D341Med (cell line): ENCODE measurements at regions not wholly inside any gene's neighbourhood (a gene's known extent, or its start where the extent isn't known, plus 50 kb on each side); places are given as distances from the start of the nearest gene placed in this dataset.
"Not testable (repeated sequence)": the region's sequence is repeated elsewhere in the genome, so short reads cannot be mapped to it uniquely, and the experiment has no call there.

Experiments used
- DNase-seq: peaks from one replicate; pipeline ENCODE4 v3.0.0; 2012; ENCODE audit warnings: low spot score

DNA sequence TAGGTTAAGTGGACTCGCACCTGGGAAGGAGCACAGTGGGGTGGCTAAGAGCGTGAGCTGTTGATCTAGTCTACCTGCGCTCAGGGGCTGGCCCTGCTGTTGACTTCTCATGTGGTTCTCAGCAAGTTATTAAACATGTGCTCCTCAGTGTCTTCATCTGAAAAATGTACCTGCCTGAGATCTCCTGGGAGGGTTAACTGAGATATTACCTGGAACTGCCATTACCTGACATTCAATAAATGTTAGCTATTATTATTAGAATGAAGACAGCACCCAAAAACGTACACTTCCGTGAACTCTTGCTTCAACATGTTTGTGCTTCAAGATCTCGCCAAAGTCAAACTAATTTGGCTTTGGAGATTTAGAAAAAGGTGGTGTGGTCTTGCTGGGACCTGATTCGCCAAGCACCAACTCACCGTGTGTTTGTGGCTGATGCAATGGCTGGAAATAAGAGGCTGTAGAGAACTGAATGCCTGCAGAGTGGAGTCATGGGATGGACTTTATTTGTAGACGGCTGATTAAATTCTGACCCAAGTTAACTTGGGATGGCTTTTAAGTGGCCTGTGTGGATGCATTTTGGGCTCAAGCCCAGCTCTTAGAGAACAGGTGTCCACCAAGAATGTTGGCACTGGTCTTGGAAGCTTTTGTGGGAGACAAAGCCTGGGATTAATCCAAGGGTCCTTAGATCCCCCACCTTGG lies 692.9 kb downstream of the QKI start:
- no peak for DNase-seq

- peak; percentile 57 for DNase-seq
These were observed 691.8 kb downstream of the QKI start for GRCh38 chr6:164106345-164106769.

- no peak for DNase-seq
These were observed 691.2 kb downstream of the QKI start for GRCh38 chr6:164105705-164106104.

DNA sequence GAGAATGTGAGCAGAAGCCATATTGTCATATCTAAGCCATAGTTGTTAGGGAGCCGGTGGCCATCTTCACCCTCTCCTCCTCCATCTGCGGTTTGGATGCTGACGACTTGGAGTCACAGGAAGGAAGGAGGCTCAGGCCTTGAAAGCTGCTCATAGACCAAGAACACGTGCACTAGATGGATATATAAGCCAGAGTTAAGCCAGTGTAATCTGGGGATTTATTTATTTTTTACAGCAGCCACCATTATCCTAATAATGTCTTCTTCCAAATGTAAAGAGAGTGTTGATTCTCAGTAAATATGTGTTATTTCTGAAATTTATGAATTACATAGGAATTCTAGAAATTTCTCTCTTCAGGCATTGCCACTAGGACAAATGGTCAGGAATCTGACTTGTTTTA lies 689.9 kb downstream of the QKI start:
- DNase-seq = no peak

DNA sequence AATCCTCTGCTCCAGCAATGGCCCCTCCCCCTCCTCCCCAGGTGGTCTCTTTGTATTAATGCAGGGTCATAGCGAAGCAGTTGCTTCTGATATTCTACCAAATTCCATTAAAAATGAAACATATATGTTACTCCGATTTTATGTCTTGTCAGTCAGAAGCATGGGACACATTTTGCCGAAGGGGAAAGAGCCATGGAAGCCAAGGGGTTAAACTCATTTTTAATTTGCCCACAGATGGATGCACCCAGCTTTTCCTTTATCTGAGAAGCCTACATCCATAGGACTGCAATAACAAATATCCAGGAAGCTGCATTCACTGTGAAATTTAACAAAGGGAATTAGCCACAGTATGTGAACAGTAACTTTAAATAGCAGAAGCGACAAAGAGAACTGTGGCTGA lies 688.2 kb downstream of the QKI start:
- DNase-seq = no peak

GRCh38 chr6:164101859-164102258 lies 687.3 kb downstream of the QKI start:
- DNase-seq = no peak

- no peak for DNase-seq
These were observed 684.8 kb downstream of the QKI start for GRCh38 chr6:164099269-164099865.

GRCh38 chr6:164098857-164099267 lies 684.3 kb downstream of the QKI start:
- DNase-seq = no peak

- no peak for DNase-seq
These were observed 683.3 kb downstream of the QKI start for GRCh38 chr6:164097551-164098398.

- DNase-seq = no peak
These were observed 682.5 kb downstream of the QKI start for GRCh38 chr6:164097056-164097455.

- DNase-seq = no peak
These were observed 680.5 kb downstream of the QKI start for GRCh38 chr6:164095056-164095455.

GRCh38 chr6:164087870-164088269 lies 673.4 kb downstream of the QKI start:
- no peak for DNase-seq

- no peak for DNase-seq
These were observed 672.7 kb downstream of the QKI start for GRCh38 chr6:164087211-164087610.

DNA sequence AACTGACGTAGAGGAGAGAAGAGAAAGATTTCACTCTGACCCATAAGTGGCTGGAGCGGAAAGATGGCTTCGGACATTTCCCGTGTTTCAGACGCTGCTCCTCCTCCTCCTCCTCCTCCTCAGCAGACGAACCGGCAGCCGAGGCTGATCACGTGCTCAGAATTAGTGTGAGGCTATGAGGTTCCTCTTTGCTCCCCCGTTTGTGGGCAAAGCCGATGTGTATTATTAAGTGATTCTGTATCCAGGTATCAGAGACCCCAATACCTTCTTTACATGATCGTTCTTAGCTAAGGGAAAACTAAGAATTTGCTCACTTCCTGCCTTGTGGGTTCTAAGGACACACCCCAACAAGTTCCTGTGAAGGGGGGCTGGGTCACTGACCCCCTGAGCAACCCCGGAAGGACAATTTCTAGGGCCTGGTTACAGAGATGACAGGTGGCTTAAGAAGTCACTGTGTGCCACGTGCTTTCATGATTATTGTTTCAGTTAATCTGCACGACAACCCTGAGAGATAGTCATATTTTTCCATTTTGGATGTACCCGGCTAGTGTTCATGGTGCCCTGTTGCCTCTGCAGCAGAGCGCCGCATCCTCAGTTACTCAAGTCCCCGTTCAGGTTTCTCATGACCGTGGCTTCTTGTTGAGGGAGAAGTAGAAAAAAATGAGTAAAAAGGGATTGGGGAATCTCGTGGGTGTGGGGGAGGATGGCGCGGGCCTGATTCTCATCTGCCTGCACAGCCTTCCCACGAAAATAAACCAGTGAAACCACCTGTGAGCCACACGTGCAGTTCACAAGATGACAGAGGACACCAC lies 671.8 kb downstream of the QKI start:
- DNase-seq = no peak

DNA sequence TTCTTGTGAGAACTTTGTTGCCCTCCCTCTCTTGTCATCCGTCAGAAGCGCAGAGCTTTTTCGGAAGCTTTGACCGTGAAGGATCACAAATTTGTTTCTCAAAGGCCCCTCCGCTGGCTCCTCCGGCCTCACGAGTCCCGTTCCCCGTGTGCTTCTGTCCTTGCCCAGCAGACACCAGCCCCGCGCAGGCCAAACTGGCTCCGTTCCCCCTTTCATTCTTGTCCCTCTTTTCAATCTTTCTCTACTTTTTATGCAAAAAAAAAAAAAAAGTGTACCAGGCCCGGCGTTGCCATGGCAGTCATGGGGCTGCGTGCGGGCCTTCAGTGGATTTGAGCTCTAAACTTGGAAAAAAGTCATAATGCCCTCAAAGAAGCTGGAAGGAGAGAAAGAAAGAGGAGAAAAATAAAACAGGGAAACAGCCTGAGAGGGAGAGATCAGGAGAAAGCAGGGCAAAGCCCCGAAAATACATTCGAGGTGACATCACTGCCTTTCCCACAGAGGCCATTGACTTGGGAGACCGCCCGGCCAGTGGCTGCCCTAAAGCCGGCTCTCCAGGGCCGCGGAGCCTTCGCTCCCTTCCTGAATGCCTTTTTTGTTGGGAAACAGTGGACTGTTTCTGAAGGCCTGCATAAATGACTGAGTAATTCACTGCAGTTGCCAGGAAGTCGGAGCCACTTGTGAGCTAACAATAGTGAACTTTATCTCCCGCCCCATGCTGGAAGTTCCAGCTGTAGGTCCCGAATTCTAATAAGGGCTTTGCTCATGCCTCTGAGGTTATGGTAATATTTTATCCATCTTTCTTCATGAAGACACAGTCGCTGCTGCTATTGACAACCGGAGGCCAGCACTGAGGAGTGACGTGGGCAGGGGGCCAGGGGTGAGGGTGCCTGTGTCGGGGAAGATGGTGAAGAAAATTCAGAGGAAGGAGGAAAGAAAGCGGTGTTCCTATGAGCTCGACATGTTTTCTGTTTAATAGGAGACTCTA lies 670.9 kb downstream of the QKI start:
- DNase-seq = no peak

DNA sequence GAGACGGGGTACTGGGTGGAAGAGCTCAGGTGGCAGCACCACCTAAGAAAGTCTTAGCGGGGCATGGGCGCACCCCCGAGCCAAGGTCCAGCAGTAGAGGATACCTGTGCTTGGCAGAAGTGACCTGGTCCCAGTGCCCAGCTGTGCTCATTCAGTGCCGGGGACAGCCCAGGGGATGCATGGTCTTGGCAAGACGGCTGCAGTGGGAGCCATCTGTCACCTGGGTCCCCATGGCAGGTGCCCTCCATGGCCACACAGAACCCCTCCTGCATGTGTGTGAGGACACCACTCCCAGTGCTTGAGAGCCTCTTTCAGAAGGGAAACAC lies 664.7 kb downstream of the QKI start:
- DNase-seq = no peak

GRCh38 chr6:164078532-164079274 lies 664.2 kb downstream of the QKI start:
- DNase-seq = no peak

GRCh38 chr6:164076818-164077532 lies 662.5 kb downstream of the QKI start:
- not testable (repeated sequence) for DNase-seq

DNA sequence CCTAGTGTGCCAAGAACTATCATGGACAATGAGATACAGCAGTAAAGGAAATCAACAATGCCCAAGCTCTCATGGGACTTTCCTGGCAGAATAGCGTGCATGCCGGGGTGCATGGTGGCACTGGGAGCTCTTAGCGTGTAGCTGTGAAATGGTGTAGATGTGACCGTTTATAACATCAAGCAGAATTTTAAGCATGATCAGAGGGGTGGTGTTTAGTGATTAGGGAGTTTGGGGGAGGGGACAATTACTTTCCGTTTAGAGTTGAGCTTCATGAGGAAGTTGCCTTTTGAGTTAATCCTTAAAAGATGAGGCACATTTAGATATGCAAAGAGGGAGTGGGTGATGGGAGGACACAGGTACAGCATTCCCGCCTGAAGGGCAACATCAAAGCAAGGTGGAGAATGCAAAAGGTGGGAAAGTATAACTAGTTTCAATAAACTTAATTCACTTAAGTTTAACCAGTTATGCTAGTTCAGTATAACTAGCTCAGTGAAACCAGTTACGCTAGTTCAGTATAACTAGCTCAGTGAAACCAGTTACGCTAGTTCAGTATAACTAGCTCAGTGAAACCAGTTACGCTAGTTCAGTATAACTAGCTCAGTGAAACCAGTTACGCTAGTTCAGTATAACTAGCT lies 661.6 kb downstream of the QKI start:
- DNase-seq = no peak
